Endothelial cell of umbilical vein (primary cell): ENCODE measurements at regions not wholly inside any gene's neighbourhood (a gene's known extent, or its start where the extent isn't known, plus 50 kb on each side); places are given as distances from the start of the nearest gene placed in this dataset.

Experiments used
- BruUV-seq: library from RNA; stranded (reverse); fragments of 400-500 nt; replicated peaks from 2 replicates; lab custom pipeline; 2021; lab: Mats Ljungman, UMichigan
- CTCF ChIA-PET: fragments of 300-600, 350-600 bp; sonication (Branson Sonifier 250); formaldehyde crosslinking; loops from one replicate; lab custom pipeline; 2021; ENCODE audit warnings: antibody characterized with exemption, inconsistent platforms; lab: Charles Lee
- POLR2A ChIA-PET: fragments of 300-600, 350-600 bp; sonication (Branson Sonifier 250); formaldehyde crosslinking; loops from one replicate; lab custom pipeline; 2021; ENCODE audit warnings: antibody characterized with exemption, inconsistent platforms; lab: Charles Lee
- DNase-seq: peaks from one replicate; pipeline ENCODE4 v3.0.0-alpha.2; 2011; ENCODE audit warnings: low read depth, low spot score
- FAIRE-seq: peaks from 2 replicates; lab custom pipeline; 2011; peaks lifted over from hg19 to GRCh38; lab: Jason Lieb, UNC
- H2AFZ ChIP-seq: 2 replicates; pipeline ENCODE4 v1.6.0; 2012; ENCODE audit warnings: low read depth, low read length, control low read depth, inconsistent platforms
- H3K27ac ChIP-seq: 2 replicates; pipeline ENCODE4 v1.5.1; 2011; ENCODE audit warnings: low read depth, mild to moderate bottlenecking, control low read depth, low read length, moderate library complexity; ENCODE audit not compliant: insufficient read depth
- H3K27me3 ChIP-seq, 2 experiments: 2 replicates each; pipeline versions ENCODE4 v1.6.0 to v1.6.1; 2011; ENCODE audit warnings: low read length in 2 of 2, mixed read lengths in 1 of 2; ENCODE audit not compliant: control insufficient read depth in 2 of 2, insufficient read depth in 2 of 2
- H3K36me3 ChIP-seq, 2 experiments: 2 replicates in 1 of 2; 3 replicates in 1 of 2; pipeline ENCODE4 v1.5.1; 2011; ENCODE audit warnings: low read length in 2 of 2, mild to moderate bottlenecking in 1 of 2, moderate library complexity in 1 of 2; ENCODE audit not compliant: control insufficient read depth in 2 of 2, insufficient read depth in 2 of 2; ENCODE audit errors: extremely low read depth in 1 of 2
- H3K4me1 ChIP-seq: 3 replicates; pipeline ENCODE4 v1.5.1; 2011; ENCODE audit warnings: mild to moderate bottlenecking, low read length; ENCODE audit not compliant: control insufficient read depth, insufficient read depth; ENCODE audit errors: extremely low read depth
- H3K4me2 ChIP-seq: 2 replicates; pipeline ENCODE4 v1.6.1; 2011; ENCODE audit warnings: low read length, control low read depth, mixed read lengths; ENCODE audit not compliant: insufficient read depth
- H3K4me3 ChIP-seq, 3 experiments: fragments of 200-600 bp in 1 of 3; sonication (generic), shearing (Covaris generic) in 1 of 3; replicated peaks in 1 of 3; 2 replicates each; pipeline ENCODE4 v1.5.1; 2011 to 2016; ENCODE audit warnings: control low read depth in 3 of 3, low read length in 3 of 3, mild to moderate bottlenecking in 2 of 3, inconsistent platforms in 1 of 3, low read depth in 1 of 3, moderate library complexity in 1 of 3; ENCODE audit not compliant: insufficient read depth in 1 of 3
- H3K79me2 ChIP-seq: 2 replicates; pipeline ENCODE4 v1.6.0; 2012; ENCODE audit warnings: low read length, inconsistent platforms; ENCODE audit not compliant: control insufficient read depth, insufficient read depth
- H3K9ac ChIP-seq: replicated peaks from 2 replicates; pipeline ENCODE3; 2011; ENCODE audit warnings: low read length, control low read depth; ENCODE audit not compliant: insufficient read depth; ENCODE audit errors: extremely low read depth
- H3K9me1 ChIP-seq: replicated peaks from 3 replicates; pipeline ENCODE4 v1.6.0; 2011; ENCODE audit warnings: mild to moderate bottlenecking, low read length; ENCODE audit not compliant: control insufficient read depth, insufficient read depth; ENCODE audit errors: extremely low read depth
- H3K9me3 ChIP-seq: replicated peaks from 2 replicates; pipeline ENCODE4 v1.5.1; 2012; ENCODE audit warnings: low read length, inconsistent platforms; ENCODE audit not compliant: control insufficient read depth, insufficient read depth
- H4K20me1 ChIP-seq: replicated peaks from 2 replicates; pipeline ENCODE3; 2011; ENCODE audit warnings: mild to moderate bottlenecking, low read length; ENCODE audit not compliant: control insufficient read depth, insufficient read depth; ENCODE audit errors: extremely low read depth
- CTCF ChIP-seq, 2 donors: IDR thresholded peaks; 1 replicate in 1 of 2; 2 replicates in 1 of 2; pipeline ENCODE4 v1.5.1; 2011; ENCODE audit warnings: low read length in 2 of 2, mild to moderate bottlenecking in 2 of 2, moderate library complexity in 2 of 2, control low read depth in 1 of 2, inconsistent platforms in 1 of 2, low read depth in 1 of 2; ENCODE audit not compliant: insufficient read depth in 1 of 2; ENCODE audit errors: extremely low read depth in 1 of 2
- EZH2 ChIP-seq: IDR thresholded peaks from 2 replicates; pipeline ENCODE4 v1.6.1; 2012; ENCODE audit warnings: borderline replicate concordance, low read depth, mild to moderate bottlenecking, moderate library complexity, low read length, inconsistent platforms; ENCODE audit not compliant: severe bottlenecking
- FOS ChIP-seq: IDR thresholded peaks from 2 replicates; pipeline ENCODE4 v1.6.1; 2011; ENCODE audit warnings: mild to moderate bottlenecking, low read length, moderate library complexity, borderline replicate concordance; ENCODE audit not compliant: insufficient read depth
- GATA2 ChIP-seq: IDR thresholded peaks from 2 replicates; pipeline ENCODE4 v1.7.0; 2011; ENCODE audit warnings: low read depth, mild to moderate bottlenecking, moderate library complexity, mixed read lengths, low read length; ENCODE audit not compliant: insufficient read length, insufficient read depth
- JUN ChIP-seq: IDR thresholded peaks from 2 replicates; pipeline ENCODE4 v1.6.1; 2011; ENCODE audit warnings: borderline replicate concordance, low read depth; ENCODE audit not compliant: insufficient read length, insufficient read depth
- MAX ChIP-seq: IDR thresholded peaks from 2 replicates; pipeline ENCODE4 v1.6.1; 2011; ENCODE audit not compliant: insufficient read depth, insufficient read length
- MYC ChIP-seq: IDR thresholded peaks from one replicate; pipeline ENCODE4 v1.6.1; 2011; ENCODE audit warnings: mild to moderate bottlenecking, low read depth, low read length
- POLR2A ChIP-seq: IDR thresholded peaks from 2 replicates; pipeline ENCODE4 v1.6.1; 2012; ENCODE audit warnings: low read depth, mild to moderate bottlenecking, control low read depth, low read length
- POLR2AphosphoS5 ChIP-seq: IDR thresholded peaks from 2 replicates; pipeline ENCODE4 v1.6.1; 2012; ENCODE audit warnings: low read depth, mild to moderate bottlenecking, control low read depth, low read length, moderate library complexity; ENCODE audit not compliant: insufficient read depth
- dilution Hi-C: fragments of 300-500 bp; cut with MboI; formaldehyde crosslinking; loops from one replicate; pipeline ENCODE4 v1.15.0; 2019; ENCODE audit warnings: low sequenced_read_pairs; ENCODE audit not compliant: extremely low pct_ligation_motif_present
- intact Hi-C: fragments of 100-400 bp; cut with micrococcal nuclease; formaldehyde crosslinking; loops from one replicate; pipeline ENCODE4 v1.10.0; 2022

GRCh38 chr13:89832827-89833226, 1514.7 kb upstream of the MIR17HG start:
- no peaks in the 10 kb centered on the region for H3K9me1 ChIP-seq
- ChIA-PET CTCF (no interaction called here), POLR2A (no interaction called here)
- H3K9ac ChIP-seq: no peak overlapping the region
- H3K4me3 ChIP-seq: no peak overlapping the region
- H3K27me3 ChIP-seq: no peaks in the 10 kb centered on the region
- TF ChIP-seq POLR2A: no peak
- TF ChIP-seq GATA2: no peak
- no peak for TF ChIP-seq MAX
- no peak for TF ChIP-seq CTCF (IDR thresholded peaks at IDR 0.05; ENCODE audit: extremely low read depth in 1 of 2, insufficient read depth in 1 of 2, low read depth in 1 of 2, low read length in 2 of 2)
- no peak for TF ChIP-seq FOS
- no peak for TF ChIP-seq EZH2
- TF ChIP-seq MYC: no peak
- TF ChIP-seq POLR2AphosphoS5: no peak
- no peak for TF ChIP-seq JUN
- H3K36me3 ChIP-seq: no peaks in the 10 kb centered on the region
- no peak overlapping the region for H3K4me2 ChIP-seq
- H3K79me2 ChIP-seq: no peaks in the 10 kb centered on the region
- no peaks in the 10 kb centered on the region for H3K9me3 ChIP-seq
- H4K20me1 ChIP-seq: no peaks in the 10 kb centered on the region
- FAIRE-seq (no peak), DNase-seq (no peak)
- intact Hi-C loops: no loop called here
- H3K27ac ChIP-seq: no peak overlapping the region
- no peak overlapping the region for H2AFZ ChIP-seq
- dilution Hi-C loops: no loop called here
- H3K4me1 ChIP-seq: no peaks in the 10 kb centered on the region
- no TSS peak for BruUV-seq
